IPS DF 4.7 (cell line): ENCODE measurements at regions not wholly inside any gene's neighbourhood (a gene's known extent, or its start where the extent isn't known, plus 50 kb on each side); places are given as distances from the start of the nearest gene placed in this dataset.

ENCODE experiments used
- DNase-seq: peaks from one replicate; pipeline ENCODE4 v3.0.0-alpha.2; 2013; ENCODE audit warnings: low spot score; ENCODE audit errors: extremely low read depth

DNA sequence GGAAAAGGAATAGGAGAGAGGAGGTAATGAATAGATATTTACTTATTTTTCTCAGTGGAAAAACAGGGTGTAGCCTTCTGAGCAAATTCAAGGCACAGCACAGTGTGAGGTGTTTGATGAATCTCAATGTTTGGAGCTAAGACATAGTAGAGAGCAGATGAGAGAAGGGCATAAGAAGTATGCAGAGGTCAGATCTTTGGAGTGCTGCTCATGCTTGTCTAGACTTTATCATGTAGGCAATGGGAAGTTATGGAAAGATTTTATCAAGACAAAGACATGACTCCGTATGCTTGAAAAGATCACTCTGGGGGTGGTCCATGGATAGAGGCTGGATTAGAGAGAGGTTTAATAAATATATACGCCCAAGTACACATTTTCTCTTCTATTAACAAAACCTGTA, 217.0 kb upstream of the CNR1 start:
- no peak for DNase-seq

DNA sequence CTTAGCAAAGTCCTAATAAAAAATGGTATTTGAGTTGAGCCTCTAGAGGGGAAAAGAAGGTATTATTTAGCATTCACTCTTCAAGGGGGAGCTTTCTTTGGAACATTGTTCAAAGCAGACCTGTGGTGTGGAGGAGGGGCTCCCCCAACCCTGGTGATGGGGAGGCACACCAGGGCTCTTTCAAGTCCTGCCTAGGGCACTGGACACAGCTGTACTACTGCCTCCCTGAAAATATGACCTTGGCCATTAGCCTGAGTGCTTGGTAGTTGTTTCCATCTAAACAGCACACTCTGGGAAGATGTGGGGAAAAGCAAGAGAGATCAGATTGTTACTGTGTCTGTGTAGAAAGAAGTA, 215.1 kb upstream of the CNR1 start:
- DNase-seq, result no peak

DNA sequence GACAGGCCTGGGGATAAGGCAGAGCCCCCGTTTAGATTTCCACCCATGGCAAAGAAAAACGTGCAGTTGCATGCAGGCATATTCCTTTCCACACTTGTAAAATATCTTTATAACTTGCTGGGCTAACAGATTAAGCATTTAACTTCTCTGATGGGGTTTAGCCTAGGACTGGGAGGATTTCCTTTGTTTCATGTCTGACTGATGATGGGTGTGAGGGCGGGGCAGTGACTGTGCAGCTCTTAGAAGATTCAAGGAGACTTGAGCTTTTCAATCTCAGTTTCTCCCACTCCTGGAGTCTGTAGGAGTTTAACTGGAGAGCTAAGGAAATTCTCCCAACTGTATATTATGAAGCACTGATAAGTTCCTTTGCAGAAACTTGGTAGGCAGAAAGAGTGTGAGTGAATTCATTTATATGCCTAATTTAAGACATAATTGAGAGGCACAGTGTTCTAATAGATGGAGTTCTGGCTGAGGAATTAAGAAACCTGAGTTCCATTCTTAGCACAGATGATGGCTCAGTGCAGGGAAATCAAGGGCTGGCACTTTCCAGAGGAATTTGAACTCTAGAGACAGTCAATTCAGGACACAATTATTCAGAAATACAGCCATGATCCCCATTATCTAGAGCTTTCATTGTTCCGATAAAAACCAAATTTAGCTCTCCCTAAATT, 214.6 kb upstream of the CNR1 start:
- DNase-seq, result no peak

GRCh38 chr6:88380083-88380482, 213.9 kb upstream of the CNR1 start:
- no peak for DNase-seq

GRCh38 chr6:88378639-88379038, 212.5 kb upstream of the CNR1 start:
- DNase-seq, result no peak

- no peak for DNase-seq
Observed at GRCh38 chr6:88377976-88378568, 211.9 kb upstream of the CNR1 start.

DNA sequence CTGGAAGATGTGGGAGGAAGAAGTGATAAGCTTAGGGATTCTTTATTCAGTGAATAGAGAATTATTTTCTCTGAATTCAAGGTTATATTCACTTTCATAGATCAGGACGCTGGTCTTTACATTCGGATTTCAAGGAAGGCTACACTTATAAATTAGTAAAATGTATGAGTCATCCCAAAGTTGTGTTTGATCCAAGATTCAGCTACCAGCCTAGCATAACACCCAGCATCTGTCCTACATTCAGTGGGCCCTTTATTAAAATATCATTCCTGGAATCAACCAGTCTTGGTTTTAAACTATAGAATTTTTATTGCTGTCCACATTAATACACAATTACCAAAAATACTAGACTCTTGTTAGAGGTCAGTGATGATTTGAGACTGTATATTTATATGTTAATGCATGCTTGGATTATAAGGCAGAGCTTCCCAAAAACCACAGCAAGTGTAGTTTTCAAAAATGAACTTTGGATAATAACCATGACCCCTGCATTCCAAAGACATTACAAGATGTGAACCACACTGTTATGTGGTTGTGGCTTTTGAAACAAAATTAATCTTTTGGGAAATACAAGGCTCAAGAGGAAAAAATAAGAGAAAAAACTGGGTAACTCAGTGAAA, 210.7 kb upstream of the CNR1 start:
- no peak for DNase-seq

- DNase-seq, result no peak
Observed at GRCh38 chr6:88376197-88376596, 210.1 kb upstream of the CNR1 start.

GRCh38 chr6:88374553-88374952, 208.4 kb upstream of the CNR1 start:
- no peak for DNase-seq

DNA sequence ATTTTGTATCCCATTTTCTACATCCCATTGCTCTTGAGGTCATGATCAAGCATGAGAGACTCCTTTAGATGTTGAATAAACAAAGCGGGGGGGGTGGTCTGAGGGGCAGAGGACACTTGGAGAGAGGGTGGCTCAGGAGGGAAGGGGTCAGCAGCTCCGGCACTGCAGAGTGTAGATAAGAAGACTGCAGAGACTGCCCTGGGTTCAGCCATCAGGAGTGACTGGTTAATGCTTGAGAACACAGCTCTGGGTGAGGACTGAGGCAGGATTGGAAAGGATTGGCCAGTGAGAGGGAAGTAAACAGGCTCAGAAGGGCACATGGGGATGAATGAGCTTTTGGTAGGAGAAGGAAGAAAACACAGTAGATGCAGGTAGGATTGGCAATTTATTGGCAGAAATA, 205.3 kb upstream of the CNR1 start:
- no peak for DNase-seq

DNA sequence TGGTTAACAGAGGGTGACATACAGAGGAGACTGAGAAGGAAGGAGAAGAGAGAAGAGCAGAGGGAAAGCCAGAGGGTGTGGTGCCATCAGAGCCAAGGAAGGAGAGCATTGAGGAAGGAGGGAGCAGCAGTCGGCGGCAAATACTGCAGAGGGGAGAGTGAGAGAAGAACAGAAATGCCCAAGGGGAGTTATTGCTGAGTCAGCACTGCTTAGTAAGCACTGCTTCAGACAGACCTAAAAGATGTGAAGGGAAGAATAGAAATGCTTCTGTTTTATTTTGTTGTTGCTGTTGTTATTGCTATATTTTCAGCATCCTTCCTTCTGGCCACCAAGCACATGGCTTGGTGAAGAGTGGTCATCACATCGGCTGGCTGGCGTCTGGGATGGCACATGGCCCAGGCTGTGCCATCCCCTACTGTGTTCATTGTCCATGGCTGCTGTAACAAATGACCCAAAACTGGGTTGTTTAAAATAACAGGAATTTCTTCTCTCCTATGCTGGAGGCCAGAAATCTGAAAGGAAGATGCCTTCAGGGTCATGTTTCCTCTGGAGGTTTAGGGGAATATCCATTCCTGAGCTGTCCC, 204.1 kb upstream of the CNR1 start:
- no peak for DNase-seq

DNA sequence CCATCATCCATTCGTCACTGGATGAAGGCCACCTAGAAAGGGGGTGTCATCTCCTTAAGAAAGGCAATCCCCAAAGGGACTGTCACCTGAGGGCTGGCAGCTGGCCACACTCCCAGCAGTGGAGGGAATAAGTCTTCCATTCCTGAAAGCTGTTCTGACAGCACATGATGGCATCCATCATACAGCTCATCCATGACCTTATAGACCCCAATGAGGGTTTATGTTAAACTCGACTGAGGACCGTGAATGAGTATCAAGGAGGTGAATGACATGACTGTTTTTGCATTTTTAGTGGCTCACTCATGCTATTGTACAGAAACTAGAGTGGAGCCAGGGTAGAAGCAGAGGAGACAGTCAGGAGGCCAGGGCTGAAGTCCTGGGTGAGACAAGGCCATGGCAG, 203.1 kb upstream of the CNR1 start:
- no peak for DNase-seq

- no peak for DNase-seq
Observed at GRCh38 chr6:88368071-88368787, 202.1 kb upstream of the CNR1 start.

GRCh38 chr6:88367248-88367647, 201.1 kb upstream of the CNR1 start:
- no peak for DNase-seq

DNA sequence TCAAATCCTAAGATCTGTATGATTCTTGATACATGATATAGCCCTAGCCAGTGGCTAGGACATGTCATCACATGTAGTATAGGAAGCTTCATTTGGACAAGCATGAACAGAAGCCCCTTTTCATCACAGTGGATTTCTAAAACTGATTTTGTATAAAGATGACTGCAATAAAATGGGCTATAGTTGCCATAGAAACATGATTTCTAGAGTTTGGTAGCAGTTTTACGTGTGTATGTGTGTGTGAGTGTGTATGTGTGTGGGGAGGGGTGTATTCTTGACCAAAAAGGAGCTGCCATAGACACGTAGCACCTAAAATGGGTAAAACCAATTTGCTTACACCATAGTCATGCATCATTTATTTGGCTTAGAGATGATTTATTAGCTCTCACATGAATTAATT, 200.5 kb upstream of the CNR1 start:
- DNase-seq, result no peak

DNA sequence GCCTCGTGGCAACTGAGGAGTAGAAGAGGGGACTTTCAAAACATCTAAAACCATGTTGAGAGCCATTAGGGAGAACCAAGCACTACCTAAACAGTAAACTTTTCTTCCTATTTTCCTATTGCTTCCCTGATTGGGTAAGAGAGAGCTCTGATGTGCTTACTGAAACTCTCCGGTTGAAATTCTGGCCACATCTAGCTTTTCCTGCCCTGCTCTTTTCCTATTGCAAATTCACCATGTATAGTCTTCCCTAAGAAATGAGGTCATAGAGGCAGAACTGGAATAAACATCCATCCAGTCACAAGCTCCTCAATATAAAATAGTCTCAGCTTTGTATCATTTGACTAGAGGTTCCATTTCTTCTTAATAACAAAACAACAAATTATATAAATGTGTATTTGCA, 199.5 kb upstream of the CNR1 start:
- DNase-seq, result no peak

DNA sequence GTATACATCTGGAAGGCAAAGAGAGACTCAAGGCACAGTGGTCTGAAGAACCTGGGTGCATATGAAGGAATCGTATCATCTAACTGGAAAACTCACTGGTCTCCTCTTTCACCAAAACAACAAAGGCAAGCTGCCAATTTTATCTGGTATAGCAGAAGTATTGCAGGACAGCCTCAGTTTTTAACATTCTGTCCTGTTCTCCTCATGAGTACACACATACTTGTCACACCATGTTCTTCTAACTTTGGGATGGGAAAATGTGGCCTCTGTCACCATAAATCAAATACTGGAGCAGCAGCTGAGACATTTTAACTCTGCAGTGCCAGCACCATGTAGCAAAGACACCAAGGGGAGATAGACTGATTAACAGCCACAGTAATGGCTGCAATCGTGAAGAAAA, 199.1 kb upstream of the CNR1 start:
- DNase-seq, result no peak

- no peak for DNase-seq
Observed at GRCh38 chr6:88361754-88362153, 195.6 kb upstream of the CNR1 start.

- DNase-seq, result no peak
Observed at GRCh38 chr6:88361298-88361697, 195.2 kb upstream of the CNR1 start.

DNA sequence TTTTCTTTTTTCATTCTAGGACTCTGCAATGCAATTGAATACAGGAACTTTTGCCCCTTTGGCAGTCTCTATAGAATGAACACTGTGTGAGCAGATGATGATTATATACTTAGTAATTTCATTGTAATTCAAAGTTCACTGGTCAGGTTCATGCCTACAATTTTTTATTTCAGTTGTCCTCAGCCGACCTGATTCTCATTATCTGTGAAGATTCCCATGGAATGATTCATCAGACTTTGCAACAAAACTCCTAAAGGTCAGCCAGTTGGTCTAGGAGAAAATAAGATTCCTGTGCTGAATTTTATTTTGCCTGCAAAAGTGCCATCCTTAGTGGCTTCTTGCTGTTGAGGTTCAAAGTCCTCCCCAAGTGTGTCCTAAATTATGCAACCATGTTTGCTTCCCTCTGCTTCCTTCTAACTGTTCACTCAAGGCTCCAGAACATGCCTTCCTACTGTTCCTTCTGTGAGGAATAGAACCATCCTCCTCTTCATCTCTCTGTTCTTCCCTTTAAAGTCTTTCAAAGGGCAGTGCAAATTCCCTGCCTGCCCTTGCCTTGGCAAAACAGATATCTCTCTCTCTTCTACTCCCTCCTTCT, 194.2 kb upstream of the CNR1 start:
- DNase-seq, result no peak

DNA sequence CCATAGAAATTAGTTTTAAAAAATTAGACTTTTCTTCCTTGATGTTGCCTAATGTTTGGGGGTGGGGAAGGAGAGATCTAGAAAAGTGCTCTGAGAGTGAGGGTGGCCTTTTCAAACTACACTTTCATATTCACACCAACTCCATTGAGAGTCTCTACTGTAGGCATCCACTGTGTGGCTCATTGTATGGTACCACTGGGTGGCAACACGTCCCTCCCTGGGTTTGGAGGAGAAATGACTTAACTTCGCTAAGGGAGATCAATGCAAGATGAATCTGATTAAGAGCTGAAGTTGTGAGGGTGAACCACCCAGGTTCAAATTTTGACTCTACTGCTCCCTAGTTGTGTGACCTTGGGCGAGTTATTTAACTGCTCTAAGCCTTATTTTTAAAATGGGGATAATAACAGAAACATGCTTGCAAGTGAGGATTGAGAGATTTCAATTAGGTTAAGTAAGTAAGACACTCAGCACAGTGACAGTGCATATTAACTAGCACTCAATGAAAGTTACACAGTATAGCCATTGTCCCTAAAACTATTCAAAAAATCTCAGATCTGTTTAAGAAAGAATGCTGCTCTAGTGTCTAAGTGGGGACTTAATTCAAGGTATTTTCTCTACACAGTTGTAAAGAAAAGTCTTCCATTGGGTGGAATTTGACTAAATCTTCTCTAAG, 193.5 kb upstream of the CNR1 start:
- DNase-seq, result no peak
